A673 (cell line): ENCODE measurements at regions not wholly inside any gene's neighbourhood (a gene's known extent, or its start where the extent isn't known, plus 50 kb on each side); places are given as distances from the start of the nearest gene placed in this dataset.

ENCODE experiments used
- BruUV-seq: library from RNA; stranded (reverse); fragments of 400-500 nt; replicated peaks from 2 replicates; lab custom pipeline; 2021; lab: Mats Ljungman, UMichigan
- CTCF ChIA-PET: fragments of 300-600 bp; sonication (Branson Sonifier 250); formaldehyde crosslinking; loops from one replicate; lab custom pipeline; 2022; ENCODE audit warnings: antibody characterized with exemption; lab: Charles Lee
- POLR2A ChIA-PET: fragments of 300-600 bp; sonication (Branson Sonifier 250); formaldehyde crosslinking; loops from one replicate; lab custom pipeline; 2022; ENCODE audit warnings: antibody characterized with exemption; ENCODE audit not compliant: low non-redundant PET; lab: Charles Lee
- DNase-seq: peaks from one replicate; pipeline ENCODE4 v3.0.0-alpha.2; 2015; ENCODE audit warnings: low spot score
- H3K27ac ChIP-seq: fragments of 200-600 bp; sonication (generic); 2 replicates; pipeline ENCODE4 v1.5.1; 2016; ENCODE audit warnings: mixed run types, low read depth, mild to moderate bottlenecking, mixed read lengths, antibody characterized with exemption, low read length; ENCODE audit not compliant: poor library complexity, severe bottlenecking
- H3K27me3 ChIP-seq: fragments of 200-600 bp; sonication (generic); replicated peaks from 2 replicates; pipeline ENCODE4 v1.6.1; 2017; ENCODE audit warnings: mixed run types, low read depth, mild to moderate bottlenecking, mixed read lengths, antibody characterized with exemption, low read length; ENCODE audit not compliant: insufficient read depth, poor library complexity
- H3K36me3 ChIP-seq: fragments of 200-600 bp; sonication (generic); 2 replicates; pipeline ENCODE4 v1.6.1; 2016; ENCODE audit warnings: mixed run types, mild to moderate bottlenecking, mixed read lengths, antibody characterized with exemption, low read length; ENCODE audit not compliant: insufficient read depth, poor library complexity, severe bottlenecking
- H3K4me1 ChIP-seq: fragments of 200-600 bp; sonication (generic); 2 replicates; pipeline ENCODE4 v1.6.1; 2017; ENCODE audit warnings: mixed run types, mild to moderate bottlenecking, mixed read lengths, antibody characterized with exemption, low read length; ENCODE audit not compliant: insufficient read depth, poor library complexity, severe bottlenecking
- H3K4me3 ChIP-seq: fragments of 200-600 bp; sonication (generic); 2 replicates; pipeline ENCODE4 v1.5.1; 2016; ENCODE audit warnings: low read depth, mixed run types, mild to moderate bottlenecking, mixed read lengths, low read length; ENCODE audit not compliant: poor library complexity, severe bottlenecking
- H3K9me3 ChIP-seq: fragments of 200-600 bp; sonication (generic); 2 replicates; pipeline ENCODE4 v1.6.1; 2016; ENCODE audit warnings: mixed run types, low read depth, mild to moderate bottlenecking, mixed read lengths, antibody characterized with exemption, low read length; ENCODE audit not compliant: poor library complexity, severe bottlenecking
- CTCF ChIP-seq: fragments of 300-800, 200-600 bp; sonication (generic); conservative IDR thresholded peaks from 2 replicates; pipeline ENCODE4 v1.5.1; 2017; ENCODE audit warnings: low read depth, mild to moderate bottlenecking, antibody characterized with exemption, low read length, moderate library complexity, mixed read lengths
- EZH2 ChIP-seq: fragments of 200-600 bp; sonication (generic); IDR thresholded peaks from 2 replicates; pipeline ENCODE4 v1.6.1; 2017; ENCODE audit warnings: borderline replicate concordance, low read depth, mild to moderate bottlenecking, mixed read lengths, antibody characterized with exemption, low read length; ENCODE audit not compliant: poor library complexity, severe bottlenecking
- intact Hi-C: fragments of 100-400 bp; cut with micrococcal nuclease; formaldehyde crosslinking; loops from one replicate; pipeline ENCODE4 v1.10.0; 2022; ENCODE audit not compliant: unreplicated experiment

- H3K9me3 ChIP-seq, result no peaks in the 10 kb centered on the region
- intact Hi-C loops, result no loop called here
- ChIA-PET POLR2A (no interaction called here), CTCF (no interaction called here)
- no peaks in the 10 kb centered on the region for H3K36me3 ChIP-seq
- H3K4me3 ChIP-seq, result no peak overlapping the region
- no peak for TF ChIP-seq EZH2
- TF ChIP-seq CTCF, result no peak
- no peak for DNase-seq
- peaks cover 16% of the 10 kb centered on the region for H3K27me3 ChIP-seq
- no peak overlapping the region for H3K27ac ChIP-seq
- BruUV-seq, result no TSS peak
- peaks cover 10% of the 10 kb centered on the region for H3K4me1 ChIP-seq
Observed at GRCh38 chr4:41414412-41414779, 123.6 kb upstream of the LIMCH1 start.

GRCh38 chr4:41418444-41418843 is 119.5 kb upstream of the LIMCH1 start:
- POLR2A ChIA-PET, result no interaction called here
- TF ChIP-seq EZH2 (no peak), CTCF (no peak)
- Histone ChIP-seq H3K9me3 (no peaks in the 10 kb centered on the region), H3K27me3 (no peaks in the 10 kb centered on the region), H3K36me3 (no peaks in the 10 kb centered on the region), H3K27ac (no peak overlapping the region), H3K4me1 (peaks cover 6% of the 10 kb centered on the region), H3K4me3 (no peak overlapping the region)
- intact Hi-C loops, result no loop called here
- BruUV-seq, result no TSS peak
- CTCF ChIA-PET, result no interaction called here
- DNase-seq, result no peak

- H3K36me3 ChIP-seq, result no peaks in the 10 kb centered on the region
- H3K4me3 ChIP-seq, result no peak overlapping the region
- BruUV-seq, result no TSS peak
- no peaks in the 10 kb centered on the region for H3K4me1 ChIP-seq
- H3K27ac ChIP-seq, result no peak overlapping the region
- H3K9me3 ChIP-seq, result no peaks in the 10 kb centered on the region
- CTCF ChIA-PET, result no interaction called here
- H3K27me3 ChIP-seq, result no peaks in the 10 kb centered on the region
- intact Hi-C loops, result no loop called here
- no peak for TF ChIP-seq EZH2
- TF ChIP-seq CTCF, result no peak
- no peak for DNase-seq
- POLR2A ChIA-PET, result no interaction called here
Observed at GRCh38 chr4:41420541-41420940, 117.4 kb upstream of the LIMCH1 start.
